Subcutaneous abdominal adipose tissue (tissue), 5 donors: ENCODE measurements at regions not wholly inside any gene's neighbourhood (a gene's known extent, or its start where the extent isn't known, plus 50 kb on each side); places are given as distances from the start of the nearest gene placed in this dataset.

Source experiments
- H3K27ac ChIP-seq: one replicate; pipeline ENCODE4 v1.7.0; 2013; ENCODE audit warnings: low read depth, mild to moderate bottlenecking, inconsistent platforms, low read length, moderate library complexity
- H3K27me3 ChIP-seq, 5 donors: one replicate each; pipeline ENCODE4 v1.7.0; 2013; ENCODE audit warnings: low read length in 5 of 5, inconsistent platforms in 1 of 5; ENCODE audit not compliant: control insufficient read depth in 5 of 5, insufficient read depth in 4 of 5
- H3K36me3 ChIP-seq, 5 donors: one replicate each; pipeline ENCODE4 v1.7.0; 2013; ENCODE audit warnings: low read length in 5 of 5; ENCODE audit not compliant: control insufficient read depth in 5 of 5, insufficient read depth in 5 of 5
- H3K4me1 ChIP-seq, 5 donors: one replicate each; pipeline ENCODE4 v1.7.0; 2013; ENCODE audit warnings: low read length in 5 of 5, mild to moderate bottlenecking in 3 of 5, moderate library complexity in 1 of 5; ENCODE audit not compliant: control insufficient read depth in 5 of 5, insufficient read depth in 5 of 5
- H3K4me3 ChIP-seq, 5 donors: one replicate each; pipeline ENCODE4 v1.7.0; 2013; ENCODE audit warnings: low read length in 5 of 5, low read depth in 1 of 5
- H3K9ac ChIP-seq, 5 donors: one replicate each; pipeline ENCODE4 v1.7.0; 2013; ENCODE audit warnings: low read length in 5 of 5, mild to moderate bottlenecking in 4 of 5, moderate library complexity in 3 of 5
- H3K9me3 ChIP-seq, 5 donors: one replicate each; pipeline ENCODE4 v1.7.0; 2013; ENCODE audit warnings: low read length in 5 of 5; ENCODE audit not compliant: control insufficient read depth in 5 of 5
- donor health status: healthy.
- donor health status: healthy.
- donor health status: healthy.
- donor health status: healthy.
- donor health status: healthy.

DNA sequence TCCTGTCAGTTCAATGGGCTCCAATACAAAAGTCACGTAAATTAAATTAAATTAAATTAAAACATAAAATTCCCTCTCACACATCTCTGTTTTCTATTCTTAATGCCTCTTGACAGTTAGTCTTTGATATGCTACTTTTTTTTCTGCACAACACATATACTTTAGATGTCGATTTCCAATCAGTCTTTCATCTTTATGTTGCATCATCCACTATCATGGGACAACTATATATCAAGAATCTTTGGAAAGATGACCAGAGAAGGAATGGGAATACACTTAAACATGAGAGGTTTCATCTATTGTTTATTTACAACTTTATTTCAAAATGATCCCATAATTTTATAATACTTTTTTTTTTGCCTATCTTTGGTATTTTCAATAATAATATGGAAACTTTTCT is 733.3 kb upstream of the FANCL start:
- H3K9me3 ChIP-seq = no peaks in the 10 kb centered on the region
- no peaks in the 10 kb centered on the region for H3K36me3 ChIP-seq
- H3K27ac ChIP-seq = no peak overlapping the region
- H3K27me3 ChIP-seq = no peaks in the 10 kb centered on the region
- no peak overlapping the region for H3K4me3 ChIP-seq
- H3K9ac ChIP-seq = no peak overlapping the region
- H3K4me1 ChIP-seq = no peaks in the 10 kb centered on the region

DNA sequence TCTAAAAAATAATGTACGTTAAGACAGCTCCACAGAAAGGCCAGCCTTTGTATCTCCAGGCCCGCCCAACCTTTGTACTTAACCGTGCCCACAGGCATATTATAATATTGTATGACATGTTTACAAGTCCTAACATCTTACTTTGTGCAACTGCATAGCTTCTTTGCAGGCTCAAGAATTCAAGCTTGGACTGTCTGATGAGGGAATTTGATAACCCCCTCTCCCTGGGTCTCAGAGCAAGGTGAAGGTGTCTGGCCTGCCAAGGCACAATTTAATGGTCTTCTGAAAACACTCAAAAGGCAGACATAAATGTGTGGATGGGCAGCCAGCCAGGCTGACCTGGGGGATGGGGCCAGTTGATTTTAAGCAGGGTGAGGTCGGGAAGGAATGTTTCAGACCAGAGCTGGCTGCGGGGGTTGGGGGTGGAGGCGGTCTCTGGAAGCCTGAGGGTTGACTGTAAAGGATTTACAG is 732.7 kb upstream of the FANCL start:
- Histone ChIP-seq H3K27me3 (no peaks in the 10 kb centered on the region), H3K36me3 (no peaks in the 10 kb centered on the region), H3K9me3 (no peaks in the 10 kb centered on the region), H3K4me1 (no peaks in the 10 kb centered on the region), H3K4me3 (no peak overlapping the region), H3K9ac (no peak overlapping the region), H3K27ac (no peak overlapping the region)

DNA sequence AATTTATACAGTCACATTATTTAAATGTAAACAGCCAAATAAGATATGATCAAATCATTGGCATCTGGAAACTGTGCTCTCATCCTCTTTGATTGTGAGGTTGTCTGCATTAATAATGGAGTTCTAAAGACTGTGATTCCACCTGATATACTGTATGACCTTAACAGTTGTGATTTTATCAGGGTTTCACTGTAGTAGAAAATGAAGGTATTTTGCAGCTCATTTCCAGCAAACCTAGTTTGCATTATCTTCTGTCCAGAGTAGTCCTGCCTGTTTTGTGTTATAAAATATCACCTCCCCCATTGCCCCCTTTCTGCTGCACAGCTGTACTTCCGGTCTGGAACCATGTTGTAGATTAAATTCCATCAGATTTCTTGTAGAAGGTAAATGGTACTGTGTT is 731.6 kb upstream of the FANCL start:
- no peaks in the 10 kb centered on the region for H3K27me3 ChIP-seq
- H3K4me3 ChIP-seq = no peak overlapping the region
- no peaks in the 10 kb centered on the region for H3K4me1 ChIP-seq
- H3K27ac ChIP-seq = no peak overlapping the region
- H3K9ac ChIP-seq = no peak overlapping the region
- no peaks in the 10 kb centered on the region for H3K36me3 ChIP-seq
- no peaks in the 10 kb centered on the region for H3K9me3 ChIP-seq

DNA sequence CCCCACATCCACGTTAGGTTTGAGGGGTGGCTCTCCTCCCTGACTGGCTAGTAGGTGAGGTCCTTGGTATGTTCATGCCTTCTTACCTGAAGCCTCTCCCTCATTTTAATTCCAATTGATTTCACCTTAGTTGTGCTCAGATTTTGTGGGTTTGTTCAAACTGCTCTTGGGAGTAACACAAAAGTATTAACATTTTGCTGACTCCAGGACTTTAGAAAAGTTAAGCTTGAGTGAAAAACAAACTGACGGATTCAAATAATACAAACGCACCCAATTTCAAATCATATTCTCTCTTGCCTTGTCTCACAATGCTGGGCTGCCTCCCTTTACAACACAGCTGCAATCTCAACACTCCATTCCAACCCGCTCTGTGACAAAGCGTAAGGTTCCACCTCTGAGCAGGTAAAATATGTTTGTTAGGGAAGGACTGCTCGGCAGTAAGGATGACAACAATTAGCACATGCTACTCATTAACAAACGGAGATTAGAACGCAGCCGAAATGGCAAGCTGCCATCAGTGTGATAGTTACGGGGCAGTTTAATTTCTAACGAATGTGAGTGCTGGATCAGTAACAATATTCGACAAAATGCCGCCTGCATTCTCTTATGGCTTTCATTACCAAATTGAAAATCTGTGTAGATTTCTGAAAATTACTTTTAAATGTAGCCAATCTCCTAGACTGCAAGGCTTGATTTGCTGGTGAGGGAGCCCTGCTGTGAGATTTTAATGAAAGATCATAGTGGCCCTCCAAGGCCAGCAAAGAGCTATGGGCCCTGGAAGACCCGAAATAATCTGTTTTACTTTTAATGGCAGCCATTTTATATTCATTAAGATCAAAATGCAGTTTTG is 730.6 kb upstream of the FANCL start:
- Histone ChIP-seq H3K4me1 (no peaks in the 10 kb centered on the region), H3K9ac (no peak overlapping the region), H3K9me3 (no peaks in the 10 kb centered on the region), H3K4me3 (no peak overlapping the region), H3K27ac (no peak overlapping the region), H3K27me3 (no peaks in the 10 kb centered on the region), H3K36me3 (no peaks in the 10 kb centered on the region)

DNA sequence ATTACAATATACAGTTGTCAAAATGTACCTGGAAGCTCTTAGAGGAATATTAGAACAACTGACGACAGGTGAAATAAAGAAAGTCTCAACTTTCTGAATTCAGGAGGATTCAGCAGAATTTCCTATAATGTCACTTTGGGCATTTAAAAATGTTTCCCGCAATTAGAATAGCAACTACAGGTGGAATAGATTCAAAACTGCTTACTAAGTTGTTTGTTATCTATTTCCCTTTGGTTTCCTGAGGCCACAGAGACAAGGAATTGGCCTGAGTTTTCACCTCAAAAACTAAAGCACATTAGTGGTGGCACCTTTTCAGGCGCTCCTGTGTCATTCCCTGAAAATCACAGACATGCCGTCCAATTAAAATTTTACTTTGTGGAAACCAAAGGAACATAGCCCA is 729.2 kb upstream of the FANCL start:
- no peak overlapping the region for H3K9ac ChIP-seq
- no peaks in the 10 kb centered on the region for H3K27me3 ChIP-seq
- no peaks in the 10 kb centered on the region for H3K9me3 ChIP-seq

DNA sequence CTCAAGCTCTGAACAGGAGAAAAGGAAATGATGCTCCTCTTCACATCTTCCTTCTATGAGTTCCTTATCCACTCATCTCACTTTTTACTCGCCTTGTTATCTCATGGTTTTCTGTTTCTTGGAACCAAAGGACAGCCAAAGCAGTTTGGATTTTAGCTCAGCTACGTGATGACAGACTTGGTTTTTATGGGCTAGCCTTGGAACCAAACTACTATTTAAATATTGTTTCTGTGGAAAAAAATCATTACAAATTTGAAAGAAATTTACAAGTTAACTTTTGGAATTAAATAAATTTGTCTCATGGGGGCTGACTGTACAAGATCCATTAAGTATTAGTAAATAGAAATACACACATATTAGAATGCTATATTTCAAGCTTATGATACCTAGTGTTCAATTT is 727.8 kb upstream of the FANCL start:
- H3K9me3 ChIP-seq = no peaks in the 10 kb centered on the region
- no peaks in the 10 kb centered on the region for H3K36me3 ChIP-seq
- no peaks in the 10 kb centered on the region for H3K27me3 ChIP-seq
- H3K27ac ChIP-seq = no peak overlapping the region
- no peak overlapping the region for H3K9ac ChIP-seq
- no peak overlapping the region for H3K4me3 ChIP-seq
- no peaks in the 10 kb centered on the region for H3K4me1 ChIP-seq

More for the DNA sequence above, 729.2 kb upstream of the FANCL start:
- no peaks in the 10 kb centered on the region for H3K4me1 ChIP-seq
- H3K36me3 ChIP-seq = no peaks in the 10 kb centered on the region
- H3K4me3 ChIP-seq = no peak overlapping the region
- H3K27ac ChIP-seq = no peak overlapping the region

DNA sequence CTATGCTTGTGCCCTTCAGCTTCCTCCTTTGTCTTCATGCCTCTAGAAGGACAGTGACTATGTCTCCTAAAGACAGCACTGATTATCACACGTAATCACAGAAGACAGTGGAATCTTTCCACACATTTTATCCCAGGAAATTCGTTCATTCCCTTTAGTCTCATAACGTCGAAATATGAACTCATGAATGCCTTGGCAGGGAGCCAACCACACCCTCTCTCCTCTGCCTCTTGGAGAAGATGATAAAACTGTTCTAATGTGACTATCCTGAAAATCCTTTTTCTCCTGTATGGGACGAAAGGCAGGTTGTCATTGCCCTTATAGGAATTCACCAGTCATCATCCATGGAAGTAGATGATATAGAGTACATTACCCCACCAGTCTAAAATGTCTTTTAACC is 726.6 kb upstream of the FANCL start:
- Histone ChIP-seq H3K9ac (no peak overlapping the region), H3K36me3 (no peaks in the 10 kb centered on the region), H3K4me1 (no peaks in the 10 kb centered on the region), H3K4me3 (no peak overlapping the region), H3K27me3 (no peaks in the 10 kb centered on the region), H3K9me3 (no peaks in the 10 kb centered on the region), H3K27ac (no peak overlapping the region)

DNA sequence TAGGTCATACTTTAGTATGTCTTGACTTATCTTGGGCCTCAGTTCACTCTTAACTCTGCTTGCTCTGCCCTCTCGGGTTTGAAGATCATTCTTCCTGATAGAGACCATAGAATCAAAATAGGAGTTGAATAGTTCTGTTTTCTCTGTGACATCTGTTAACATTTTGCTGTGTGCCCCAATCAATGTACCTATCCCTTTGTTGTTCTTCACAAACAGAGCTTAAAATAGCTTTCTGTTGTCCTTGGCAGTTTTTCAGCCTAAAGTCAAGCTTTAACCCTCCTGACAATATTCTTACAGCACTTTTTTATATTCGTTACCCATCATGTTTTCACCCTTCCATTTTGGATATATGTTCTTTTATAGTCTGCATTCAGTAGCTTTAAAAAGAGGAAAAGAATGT is 724.5 kb upstream of the FANCL start:
- H3K36me3 ChIP-seq = no peaks in the 10 kb centered on the region

DNA sequence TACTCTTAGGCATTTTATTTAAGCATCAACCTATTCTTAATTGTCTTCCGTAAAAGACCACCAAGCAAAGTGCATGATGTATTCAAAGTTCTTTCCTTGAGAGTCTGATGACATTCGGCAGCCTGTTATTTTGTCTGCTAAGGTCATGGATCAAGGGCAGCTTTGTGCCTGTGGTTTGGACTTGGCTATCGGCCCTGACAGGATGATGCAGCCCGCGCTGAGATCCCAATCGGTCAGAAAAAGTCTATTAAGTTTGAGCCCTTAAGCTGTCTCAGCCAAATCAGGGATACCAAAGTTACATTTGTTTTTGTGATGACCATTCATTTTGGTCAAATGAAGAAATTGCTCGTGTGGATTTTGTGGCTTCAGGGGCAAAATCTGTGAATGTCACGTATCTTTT is 718.9 kb upstream of the FANCL start:
- H3K4me3 ChIP-seq = no peak overlapping the region
- H3K9ac ChIP-seq = no peak overlapping the region
- no peaks in the 10 kb centered on the region for H3K27me3 ChIP-seq
- no peaks in the 10 kb centered on the region for H3K36me3 ChIP-seq
- H3K27ac ChIP-seq = no peak overlapping the region
- no peaks in the 10 kb centered on the region for H3K4me1 ChIP-seq
- no peaks in the 10 kb centered on the region for H3K9me3 ChIP-seq

More for the DNA sequence above, 724.5 kb upstream of the FANCL start:
- no peaks in the 10 kb centered on the region for H3K4me1 ChIP-seq
- H3K4me3 ChIP-seq = no peak overlapping the region
- H3K9me3 ChIP-seq = no peaks in the 10 kb centered on the region
- H3K27me3 ChIP-seq = no peaks in the 10 kb centered on the region
- no peak overlapping the region for H3K27ac ChIP-seq
- no peak overlapping the region for H3K9ac ChIP-seq

DNA sequence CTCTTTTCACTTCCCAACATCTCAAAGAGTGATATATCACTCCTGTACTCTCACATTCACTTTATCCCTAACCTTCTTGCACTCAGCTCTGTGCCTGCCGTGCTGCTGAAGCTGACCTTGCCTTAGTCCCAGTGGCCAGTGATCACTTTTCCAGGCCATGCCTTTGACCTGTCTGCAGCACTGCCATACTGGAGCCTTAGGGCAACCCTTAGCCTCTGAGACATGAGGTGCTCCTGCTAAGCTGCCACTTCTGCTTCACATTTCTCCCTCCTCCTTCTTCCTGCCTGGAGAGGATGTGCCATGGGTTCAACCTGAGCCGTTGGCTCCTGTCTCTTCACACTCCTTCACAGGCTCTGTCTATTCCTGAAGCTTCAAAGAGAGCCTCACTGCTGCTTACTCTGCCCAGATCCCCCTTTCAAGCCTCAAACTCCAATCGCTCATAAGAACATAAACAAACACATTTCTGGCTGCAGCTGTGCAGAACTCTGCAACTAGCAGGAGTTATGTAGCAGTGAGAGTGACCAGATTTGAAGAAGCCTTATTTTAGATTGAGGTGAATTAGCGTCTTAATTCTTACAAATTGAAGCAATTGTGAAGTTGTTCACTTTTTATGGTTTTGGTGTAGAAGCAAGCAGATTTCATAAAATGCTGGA is 716.2 kb upstream of the FANCL start:
- Histone ChIP-seq H3K9ac (no peak overlapping the region), H3K27ac (no peak overlapping the region), H3K36me3 (no peaks in the 10 kb centered on the region), H3K9me3 (no peaks in the 10 kb centered on the region), H3K4me3 (no peak overlapping the region), H3K4me1 (no peaks in the 10 kb centered on the region), H3K27me3 (no peaks in the 10 kb centered on the region)
